ENCODE measurements at regions not wholly inside any gene's neighbourhood (a gene's known extent, or its start where the extent isn't known, plus 50 kb on each side); places are given as distances from the start of the nearest gene placed in this dataset.

DNA sequence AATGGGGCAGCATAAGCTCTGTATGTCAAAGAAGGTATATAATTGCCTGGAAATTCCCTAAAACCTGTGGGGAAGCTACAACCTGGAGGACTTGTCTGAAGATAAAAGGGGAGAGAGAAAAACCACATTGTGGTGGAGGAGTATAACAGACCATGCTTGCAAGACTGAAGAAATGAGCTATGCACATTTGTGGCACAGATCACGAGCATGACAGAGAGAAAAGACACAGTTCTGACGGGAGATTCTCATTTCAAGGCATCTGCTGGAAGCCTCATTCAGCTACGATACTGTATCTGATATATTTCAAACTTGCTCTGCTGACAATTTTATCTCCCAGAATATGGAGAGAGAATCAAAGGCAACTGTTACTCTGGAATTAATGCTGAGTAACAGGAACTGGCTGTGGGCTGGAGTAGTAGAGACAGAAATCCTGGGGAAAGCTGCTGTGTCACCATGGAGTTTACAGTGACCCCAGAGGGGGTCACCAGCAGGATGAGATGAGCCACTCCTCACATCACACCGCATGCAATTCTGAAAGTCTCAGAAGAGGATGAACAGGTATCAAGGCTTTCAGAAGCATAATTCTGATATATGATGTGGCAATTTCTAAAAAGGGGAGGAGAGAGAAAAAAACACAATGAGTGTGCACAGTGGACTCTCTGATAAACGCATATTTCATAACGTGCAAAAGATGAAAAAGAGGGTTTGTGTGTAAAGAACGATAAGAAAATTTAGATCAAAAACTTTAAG, 528.8 kb downstream of the IRX1 start:
- no peak for DNase-seq
- no peaks in the 10 kb centered on the region for H3K4me1 Mint-ChIP-seq (ENCODE audit: low read depth, unreplicated experiment)
- TF ChIP-seq, protein P1, sequence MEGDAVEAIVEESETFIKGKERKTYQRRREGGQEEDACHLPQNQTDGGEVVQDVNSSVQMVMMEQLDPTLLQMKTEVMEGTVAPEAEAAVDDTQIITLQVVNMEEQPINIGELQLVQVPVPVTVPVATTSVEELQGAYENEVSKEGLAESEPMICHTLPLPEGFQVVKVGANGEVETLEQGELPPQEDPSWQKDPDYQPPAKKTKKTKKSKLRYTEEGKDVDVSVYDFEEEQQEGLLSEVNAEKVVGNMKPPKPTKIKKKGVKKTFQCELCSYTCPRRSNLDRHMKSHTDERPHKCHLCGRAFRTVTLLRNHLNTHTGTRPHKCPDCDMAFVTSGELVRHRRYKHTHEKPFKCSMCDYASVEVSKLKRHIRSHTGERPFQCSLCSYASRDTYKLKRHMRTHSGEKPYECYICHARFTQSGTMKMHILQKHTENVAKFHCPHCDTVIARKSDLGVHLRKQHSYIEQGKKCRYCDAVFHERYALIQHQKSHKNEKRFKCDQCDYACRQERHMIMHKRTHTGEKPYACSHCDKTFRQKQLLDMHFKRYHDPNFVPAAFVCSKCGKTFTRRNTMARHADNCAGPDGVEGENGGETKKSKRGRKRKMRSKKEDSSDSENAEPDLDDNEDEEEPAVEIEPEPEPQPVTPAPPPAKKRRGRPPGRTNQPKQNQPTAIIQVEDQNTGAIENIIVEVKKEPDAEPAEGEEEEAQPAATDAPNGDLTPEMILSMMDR (IDR thresholded peaks at IDR 0.05; ENCODE audit: partially characterized antibody, unreplicated experiment), result no peak
- no peak overlapping the region for H3K27ac Mint-ChIP-seq (ENCODE audit: unreplicated experiment)
- no peak overlapping the region for H3K4me3 Mint-ChIP-seq (ENCODE audit: unreplicated experiment)
- H3K36me3 Mint-ChIP-seq (ENCODE audit: unreplicated experiment), result peaks cover 4% of the 10 kb centered on the region
- no peaks in the 10 kb centered on the region for H3K27me3 Mint-ChIP-seq (ENCODE audit: unreplicated experiment)
- no peaks in the 10 kb centered on the region for H3K9me3 Mint-ChIP-seq (ENCODE audit: unreplicated experiment)

DNA sequence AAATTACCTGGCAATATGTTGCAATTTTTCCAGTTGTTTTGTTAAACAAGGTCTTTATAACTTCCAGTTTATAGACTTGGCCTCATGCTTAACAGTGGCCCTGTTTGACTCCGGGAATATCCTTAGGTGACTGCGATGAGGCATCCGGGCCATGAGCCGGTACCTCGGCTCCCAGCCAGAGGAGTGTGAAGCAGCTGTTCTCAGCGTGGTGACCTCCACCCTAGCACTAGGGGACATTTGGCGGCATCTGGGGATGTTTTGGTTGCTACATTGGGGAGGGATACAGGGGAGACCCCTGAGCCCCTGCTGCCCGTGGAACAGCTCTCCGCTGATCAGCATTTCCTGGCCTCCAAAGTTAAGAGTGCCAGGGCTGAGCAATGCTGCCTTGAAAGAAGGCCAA, 533.4 kb downstream of the IRX1 start:
- DNase-seq, result no peak
- no peaks in the 10 kb centered on the region for H3K4me1 Mint-ChIP-seq (ENCODE audit: low read depth, unreplicated experiment)
- TF ChIP-seq, protein P1 (IDR thresholded peaks at IDR 0.05; ENCODE audit: partially characterized antibody, unreplicated experiment), result no peak
- no peaks in the 10 kb centered on the region for H3K9me3 Mint-ChIP-seq (ENCODE audit: unreplicated experiment)
- H3K4me3 Mint-ChIP-seq (ENCODE audit: unreplicated experiment), result no peak overlapping the region
- no peaks in the 10 kb centered on the region for H3K27me3 Mint-ChIP-seq (ENCODE audit: unreplicated experiment)
- no peak overlapping the region for H3K27ac Mint-ChIP-seq (ENCODE audit: unreplicated experiment)
- no peaks in the 10 kb centered on the region for H3K36me3 Mint-ChIP-seq (ENCODE audit: unreplicated experiment)

DNA sequence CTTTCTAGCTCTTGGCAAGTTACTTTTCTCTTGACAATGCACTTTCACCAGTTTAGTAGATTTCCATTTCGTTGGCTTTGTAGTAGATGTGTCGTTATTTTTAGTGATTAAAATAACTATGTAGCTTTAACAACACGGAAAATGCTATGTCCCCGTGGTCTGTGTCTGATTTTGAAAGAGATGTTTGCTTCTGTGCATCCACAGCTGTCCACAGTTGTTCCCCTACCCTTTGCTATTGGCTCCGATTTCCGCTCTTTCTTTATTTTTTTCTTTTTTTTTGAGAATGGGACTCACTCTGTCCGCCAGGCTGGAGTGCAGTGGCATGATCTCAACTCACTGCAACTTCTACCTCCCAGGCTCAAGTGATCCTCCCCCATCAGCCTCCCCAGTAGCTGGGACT, 533.9 kb downstream of the IRX1 start:
- Mint-ChIP-seq H3K9me3 (ENCODE audit: unreplicated experiment) (no peaks in the 10 kb centered on the region), H3K27me3 (ENCODE audit: unreplicated experiment) (no peaks in the 10 kb centered on the region), H3K4me1 (ENCODE audit: low read depth, unreplicated experiment) (no peaks in the 10 kb centered on the region), H3K4me3 (ENCODE audit: unreplicated experiment) (no peak overlapping the region), H3K36me3 (ENCODE audit: unreplicated experiment) (no peaks in the 10 kb centered on the region), H3K27ac (ENCODE audit: unreplicated experiment) (no peak overlapping the region)
- TF ChIP-seq, protein P1 (IDR thresholded peaks at IDR 0.05; ENCODE audit: partially characterized antibody, unreplicated experiment), result no peak
- no peak for DNase-seq

DNA sequence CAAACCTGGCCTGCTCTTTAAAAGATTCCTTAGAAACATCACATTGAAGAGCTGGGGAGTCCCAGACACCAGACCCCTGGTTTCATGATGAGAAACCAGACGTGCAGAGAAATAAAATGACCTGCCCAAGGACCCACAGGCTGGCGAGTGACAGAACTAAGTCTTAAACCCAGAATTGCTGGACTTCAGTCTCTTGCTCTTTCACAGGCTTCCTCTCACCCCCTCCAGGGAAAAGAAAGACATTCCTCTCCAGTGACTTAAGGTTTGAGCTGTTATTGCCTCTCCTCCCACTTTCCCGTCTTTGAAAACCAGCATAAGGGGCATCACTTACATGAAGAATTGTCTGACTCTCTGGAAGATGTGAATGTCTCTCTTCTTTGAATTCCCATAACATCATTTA, 535.2 kb downstream of the IRX1 start:
- no peaks in the 10 kb centered on the region for H3K27me3 Mint-ChIP-seq (ENCODE audit: unreplicated experiment)

DNA sequence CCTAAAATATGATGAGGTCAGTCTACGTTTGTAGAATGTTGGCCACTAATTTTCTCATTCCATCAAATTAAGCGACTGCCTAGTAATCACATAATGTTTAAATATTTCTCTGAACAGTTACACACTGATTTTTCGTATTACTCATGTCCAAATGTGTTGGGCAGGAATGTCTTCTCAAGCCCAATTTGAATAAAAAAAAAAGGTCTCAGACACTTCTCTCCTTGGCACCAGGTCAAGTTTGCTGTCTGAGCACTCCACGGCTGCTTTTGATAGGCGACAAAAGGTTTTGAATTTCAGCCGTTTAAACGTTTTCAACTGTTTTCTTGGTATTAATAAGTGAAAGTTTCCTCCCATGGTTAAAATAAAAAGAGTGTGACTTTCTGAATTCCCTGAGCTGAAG, 542.1 kb downstream of the IRX1 start:
- no peak for DNase-seq
- Mint-ChIP-seq H3K9me3 (ENCODE audit: unreplicated experiment) (peaks cover 2% of the 10 kb centered on the region), H3K4me1 (ENCODE audit: low read depth, unreplicated experiment) (no peaks in the 10 kb centered on the region), H3K4me3 (ENCODE audit: unreplicated experiment) (no peak overlapping the region), H3K27me3 (ENCODE audit: unreplicated experiment) (no peaks in the 10 kb centered on the region), H3K36me3 (ENCODE audit: unreplicated experiment) (no peaks in the 10 kb centered on the region), H3K27ac (ENCODE audit: unreplicated experiment) (no peak overlapping the region)
- TF ChIP-seq, protein P1 (IDR thresholded peaks at IDR 0.05; ENCODE audit: partially characterized antibody, unreplicated experiment), result no peak

More for the DNA sequence above, 535.2 kb downstream of the IRX1 start:
- Mint-ChIP-seq H3K36me3 (ENCODE audit: unreplicated experiment) (no peaks in the 10 kb centered on the region), H3K9me3 (ENCODE audit: unreplicated experiment) (no peaks in the 10 kb centered on the region), H3K4me1 (ENCODE audit: low read depth, unreplicated experiment) (no peaks in the 10 kb centered on the region), H3K27ac (ENCODE audit: unreplicated experiment) (no peak overlapping the region), H3K4me3 (ENCODE audit: unreplicated experiment) (no peak overlapping the region)
- TF ChIP-seq, protein P1 (IDR thresholded peaks at IDR 0.05; ENCODE audit: partially characterized antibody, unreplicated experiment), result no peak
- no peak for DNase-seq

Data from glutamatergic neuron (in vitro differentiated cells).